ENCODE measurements at regions not wholly inside any gene's neighbourhood (a gene's known extent, or its start where the extent isn't known, plus 50 kb on each side); places are given as distances from the start of the nearest gene placed in this dataset.

- WGBS, 5 donors: 77 to 86% (median 81%) methylated on average over 4 of the region's 4 CpGs
- Histone ChIP-seq H3K27me3 (no peaks in the 10 kb centered on the region), H3K36me3 (no peaks in the 10 kb centered on the region), H3K4me3 (no peak overlapping the region), H3K9me3 (no peaks in the 10 kb centered on the region), H3K27ac (no peak overlapping the region), H3K4me1 (peaks cover 0 to 5% (median 2%) of the 10 kb centered on the region in 4 donors)
- intact Hi-C loops (cut with DNase I; ENCODE audit: low total_unique reads): no loop called here
- DNase-seq: no peak
- TF ChIP-seq, protein P1, sequence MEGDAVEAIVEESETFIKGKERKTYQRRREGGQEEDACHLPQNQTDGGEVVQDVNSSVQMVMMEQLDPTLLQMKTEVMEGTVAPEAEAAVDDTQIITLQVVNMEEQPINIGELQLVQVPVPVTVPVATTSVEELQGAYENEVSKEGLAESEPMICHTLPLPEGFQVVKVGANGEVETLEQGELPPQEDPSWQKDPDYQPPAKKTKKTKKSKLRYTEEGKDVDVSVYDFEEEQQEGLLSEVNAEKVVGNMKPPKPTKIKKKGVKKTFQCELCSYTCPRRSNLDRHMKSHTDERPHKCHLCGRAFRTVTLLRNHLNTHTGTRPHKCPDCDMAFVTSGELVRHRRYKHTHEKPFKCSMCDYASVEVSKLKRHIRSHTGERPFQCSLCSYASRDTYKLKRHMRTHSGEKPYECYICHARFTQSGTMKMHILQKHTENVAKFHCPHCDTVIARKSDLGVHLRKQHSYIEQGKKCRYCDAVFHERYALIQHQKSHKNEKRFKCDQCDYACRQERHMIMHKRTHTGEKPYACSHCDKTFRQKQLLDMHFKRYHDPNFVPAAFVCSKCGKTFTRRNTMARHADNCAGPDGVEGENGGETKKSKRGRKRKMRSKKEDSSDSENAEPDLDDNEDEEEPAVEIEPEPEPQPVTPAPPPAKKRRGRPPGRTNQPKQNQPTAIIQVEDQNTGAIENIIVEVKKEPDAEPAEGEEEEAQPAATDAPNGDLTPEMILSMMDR (IDR thresholded peaks at IDR 0.05): no peak
- TF ChIP-seq POLR2AphosphoS5 (IDR thresholded peaks at IDR 0.05) (no peak), EP300 (IDR thresholded peaks at IDR 0.05) (no peak), POLR2A (IDR thresholded peaks at IDR 0.05) (no peak)
Observed at GRCh38 chr3:116899253-116899652, 189.7 kb downstream of the TUSC7 start.

DNA sequence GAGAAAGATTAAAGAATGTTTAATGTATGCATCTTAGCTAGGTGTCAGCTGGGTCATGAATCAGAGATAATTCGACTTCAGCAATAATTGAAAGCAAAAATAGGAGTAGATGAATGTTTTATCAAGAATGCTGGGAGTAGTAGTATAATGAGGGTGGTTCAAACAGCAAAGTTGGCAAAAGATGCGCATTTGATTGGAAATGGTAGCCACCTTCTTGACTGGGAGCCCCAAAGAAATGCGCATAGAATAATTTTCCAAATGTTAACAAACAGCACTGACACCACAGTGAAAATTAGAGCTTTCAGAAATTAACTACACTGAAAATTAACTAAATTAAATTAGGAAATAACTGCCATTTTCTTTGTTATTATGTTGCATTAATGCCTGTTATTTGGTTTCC lies 195.8 kb downstream of the TUSC7 start:
- TF ChIP-seq, protein P1 (IDR thresholded peaks at IDR 0.05): no peak
- TF ChIP-seq POLR2AphosphoS5 (IDR thresholded peaks at IDR 0.05): no peak
- no peak for TF ChIP-seq EP300 (IDR thresholded peaks at IDR 0.05)
- no peak for TF ChIP-seq POLR2A (IDR thresholded peaks at IDR 0.05)
- Histone ChIP-seq H3K27ac (no peak overlapping the region), H3K27me3 (no peaks in the 10 kb centered on the region), H3K4me3 (no peak overlapping the region), H3K9me3 (no peaks in the 10 kb centered on the region), H3K4me1 (no peaks in the 10 kb centered on the region), H3K36me3 (no peaks in the 10 kb centered on the region)
- intact Hi-C loops (cut with DNase I; ENCODE audit: low total_unique reads): no loop called here
- DNase-seq: no peak
- 89 to 94% (median 90%) methylated on average over 3 of the region's 3 CpGs for WGBS, 5 donors

- 77 to 89% (median 81%) methylated on average over 2 of the region's 2 CpGs for WGBS, 5 donors
- Histone ChIP-seq H3K4me1 (no peaks in the 10 kb centered on the region), H3K9me3 (no peaks in the 10 kb centered on the region), H3K27ac (no peak overlapping the region), H3K36me3 (no peaks in the 10 kb centered on the region), H3K27me3 (no peaks in the 10 kb centered on the region), H3K4me3 (no peak overlapping the region)
- no peak for TF ChIP-seq POLR2A (IDR thresholded peaks at IDR 0.05)
- DNase-seq: no peak
- intact Hi-C loops (cut with DNase I; ENCODE audit: low total_unique reads): no loop called here
Observed at GRCh38 chr3:116905794-116906193, 196.2 kb downstream of the TUSC7 start.

DNA sequence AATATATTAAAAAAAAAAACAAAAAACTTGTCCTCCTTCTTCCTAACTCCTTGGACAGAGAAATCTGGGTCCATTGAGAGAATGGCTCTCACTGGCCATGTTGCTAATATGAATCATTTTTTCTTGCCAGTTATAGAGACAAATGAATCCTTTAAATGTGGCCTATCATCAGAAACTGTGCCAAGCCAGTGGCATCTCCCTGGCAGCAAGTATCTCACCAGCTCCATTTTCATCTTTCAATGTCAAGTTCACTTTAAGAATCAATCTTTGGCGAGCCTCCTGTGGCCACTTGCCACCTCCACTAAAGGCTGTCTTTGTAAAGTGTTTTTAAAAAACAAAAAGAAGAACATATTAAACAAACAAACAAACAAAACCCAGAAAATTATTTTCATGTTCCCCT lies 202.5 kb downstream of the TUSC7 start:
- Histone ChIP-seq H3K36me3 (no peaks in the 10 kb centered on the region), H3K9me3 (no peaks in the 10 kb centered on the region), H3K27me3 (no peaks in the 10 kb centered on the region), H3K4me3 (no peak overlapping the region), H3K4me1 (no peaks in the 10 kb centered on the region), H3K27ac (no peak overlapping the region)
- DNase-seq: no peak
- intact Hi-C loops (cut with DNase I; ENCODE audit: low total_unique reads): no loop called here
- no peak for TF ChIP-seq POLR2AphosphoS5 (IDR thresholded peaks at IDR 0.05)
- no peak for TF ChIP-seq POLR2A (IDR thresholded peaks at IDR 0.05)
- TF ChIP-seq, protein P1 (IDR thresholded peaks at IDR 0.05): no peak
- TF ChIP-seq EP300 (IDR thresholded peaks at IDR 0.05): no peak
- 81 to 92% (median 85%) methylated on average over 1 of the region's 1 CpG for whole genome bisulfite sequencing, 5 donors

GRCh38 chr3:116914004-116914403 lies 204.4 kb downstream of the TUSC7 start:
- H3K27ac ChIP-seq: no peak overlapping the region
- intact Hi-C loops (cut with DNase I; ENCODE audit: low total_unique reads): no loop called here
- TF ChIP-seq, protein P1 (IDR thresholded peaks at IDR 0.05): no peak
- TF ChIP-seq POLR2AphosphoS5 (IDR thresholded peaks at IDR 0.05): no peak
- no peak for TF ChIP-seq POLR2A (IDR thresholded peaks at IDR 0.05)
- no peak for TF ChIP-seq EP300 (IDR thresholded peaks at IDR 0.05)
- no peaks in the 10 kb centered on the region for H3K4me1 ChIP-seq
- no peaks in the 10 kb centered on the region for H3K9me3 ChIP-seq
- H3K4me3 ChIP-seq: no peak overlapping the region
- H3K27me3 ChIP-seq: no peaks in the 10 kb centered on the region
- H3K36me3 ChIP-seq: no peaks in the 10 kb centered on the region
- WGBS, 5 donors: 19 to 38% (median 30%) methylated on average over 2 of the region's 2 CpGs
- DNase-seq: peak in 1 of 2 donors; percentile 27
